AG04449 (cell line): ENCODE measurements at regions not wholly inside any gene's neighbourhood (a gene's known extent, or its start where the extent isn't known, plus 50 kb on each side); places are given as distances from the start of the nearest gene placed in this dataset.

Experiments
- CTCF ChIA-PET: fragments of 350-600 bp; formaldehyde crosslinking; extraction: SDS; loops from one replicate; lab custom pipeline; 2021; ENCODE audit warnings: antibody characterized with exemption; lab: Yijun Ruan, JAX
- POLR2A ChIA-PET: fragments of 400-600, 350-600 bp; formaldehyde crosslinking; extraction: SDS; loops from one replicate; lab custom pipeline; 2020; ENCODE audit warnings: antibody characterized with exemption, inconsistent platforms; lab: Yijun Ruan, JAX
- DNase-seq: peaks from one replicate; pipeline ENCODE4 v3.0.0-alpha.2; 2010; ENCODE audit warnings: low read depth, low spot score
- H3K4me3 ChIP-seq: 2 replicates; pipeline ENCODE4 v1.5.1; 2011; ENCODE audit warnings: low read depth, mild to moderate bottlenecking, control low read depth, low read length
- CTCF ChIP-seq: IDR thresholded peaks from one replicate; pipeline ENCODE4 v1.5.1; 2011; ENCODE audit warnings: mild to moderate bottlenecking, moderate library complexity, low read length, control low read depth, inconsistent platforms; ENCODE audit not compliant: insufficient read depth; ENCODE audit errors: missing control alignments

GRCh38 chr3:55242921-55243320 is 244.2 kb downstream of the WNT5A start:
- no peak overlapping the region for H3K4me3 ChIP-seq
- POLR2A ChIA-PET, result interaction anchor here (0.8 kb wide), 1 partner anchor 222 kb away, joined by 3 read pairs; no protein-coding TSS in a partner anchor
- CTCF ChIA-PET, result interaction anchor here (1.0 kb wide), 2 partner anchors 10 to 15 kb away, joined by 3 read pairs; no protein-coding TSS in a partner anchor
- TF ChIP-seq CTCF, result no peak
- no peak for DNase-seq

DNA sequence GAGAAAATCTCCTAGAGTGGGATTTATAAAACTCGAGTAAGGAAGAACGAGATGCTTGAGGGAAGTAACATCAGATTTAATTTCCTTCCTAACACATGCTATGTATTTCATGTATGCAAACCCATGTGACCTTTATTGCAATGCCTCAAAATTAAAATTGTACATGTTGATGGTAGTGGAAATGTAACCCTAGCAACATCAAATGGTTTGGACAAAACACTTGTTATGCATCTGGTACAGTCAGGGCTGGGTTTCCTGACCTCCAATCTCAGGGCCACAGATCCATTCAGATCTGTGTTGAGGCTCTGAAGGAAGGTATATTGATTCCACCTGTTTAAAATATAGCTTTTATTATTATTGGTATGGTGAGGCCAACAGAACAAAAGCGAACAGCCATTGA is 246.0 kb downstream of the WNT5A start:
- POLR2A ChIA-PET, result no interaction called here
- TF ChIP-seq CTCF, result no peak
- no peak for DNase-seq
- CTCF ChIA-PET, result interaction anchor here (0.6 kb wide), 1 partner anchor 12 kb away, joined by 3 read pairs; no protein-coding TSS in a partner anchor
- H3K4me3 ChIP-seq, result no peak overlapping the region

- no peak for TF ChIP-seq CTCF
- no peak overlapping the region for H3K4me3 ChIP-seq
- no peak for DNase-seq
- ChIA-PET POLR2A (no interaction called here), CTCF (no interaction called here)
Observed at GRCh38 chr3:55235416-55235815, 251.7 kb downstream of the WNT5A start.

- ChIA-PET POLR2A (no interaction called here), CTCF (no interaction called here)
- H3K4me3 ChIP-seq, result no peak overlapping the region
- no peak for TF ChIP-seq CTCF
- DNase-seq, result no peak
Observed at GRCh38 chr3:55226696-55227095, 260.4 kb downstream of the WNT5A start.

DNA sequence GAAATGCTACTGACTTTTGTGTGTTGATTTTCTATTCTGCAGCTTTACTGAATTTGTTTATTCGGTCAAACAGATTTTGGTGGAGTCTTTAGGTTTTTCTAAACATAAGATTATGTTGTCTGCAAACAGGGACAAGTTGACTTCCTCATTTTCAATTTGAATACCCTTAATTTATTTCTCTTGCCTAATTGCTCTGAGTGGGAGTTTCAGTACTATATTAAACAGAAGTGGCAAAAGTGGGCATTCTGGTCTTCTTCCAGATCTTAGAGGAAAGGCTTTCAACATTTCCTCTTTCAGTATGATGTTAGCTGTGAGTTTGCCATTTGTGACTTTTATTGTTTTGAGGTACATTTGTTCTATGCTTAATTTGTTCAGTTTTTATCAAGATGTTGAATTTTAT is 268.5 kb downstream of the WNT5A start:
- TF ChIP-seq CTCF, result no peak
- POLR2A ChIA-PET, result no interaction called here
- no peak overlapping the region for H3K4me3 ChIP-seq
- CTCF ChIA-PET, result no interaction called here
- DNase-seq, result no peak

DNA sequence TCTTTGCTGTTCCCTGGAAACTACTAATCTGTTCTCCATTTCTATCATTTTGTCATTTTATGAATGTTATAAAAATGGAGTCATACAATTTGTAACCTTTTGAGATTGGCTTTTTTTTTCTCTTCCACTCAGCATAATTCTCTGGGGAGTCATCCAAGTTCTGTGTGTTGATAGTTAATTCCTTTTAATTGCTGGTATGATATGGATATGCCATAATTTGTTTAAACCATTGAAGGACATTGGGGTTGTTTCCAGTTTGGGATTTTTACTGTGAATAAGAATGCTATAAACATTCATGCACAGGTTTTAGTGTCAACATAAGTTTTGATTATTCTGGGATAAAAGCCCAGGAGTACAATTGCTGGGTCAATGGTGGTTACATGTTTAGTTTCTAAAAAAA is 279.4 kb downstream of the WNT5A start:
- POLR2A ChIA-PET, result no interaction called here
- no peak overlapping the region for H3K4me3 ChIP-seq
- DNase-seq, result no peak
- CTCF ChIA-PET, result no interaction called here
- no peak for TF ChIP-seq CTCF
